Hepatocyte (in vitro differentiated cells): ENCODE measurements at regions not wholly inside any gene's neighbourhood (a gene's known extent, or its start where the extent isn't known, plus 50 kb on each side); places are given as distances from the start of the nearest gene placed in this dataset.

Source experiments
- EZH2 ChIP-seq: fragments of 200-600 bp; sonication (generic); IDR thresholded peaks from 2 replicates; pipeline ENCODE4 v1.6.1; 2016; ENCODE audit warnings: antibody characterized with exemption, mild to moderate bottlenecking, borderline replicate concordance
- TF ChIP-seq, protein P1 (sequence below): fragments of 200-600 bp; sonication (generic); IDR thresholded peaks from 2 replicates; pipeline ENCODE4 v1.5.1; 2016; ENCODE audit warnings: antibody characterized with exemption, mild to moderate bottlenecking; ENCODE audit not compliant: poor library complexity

DNA sequence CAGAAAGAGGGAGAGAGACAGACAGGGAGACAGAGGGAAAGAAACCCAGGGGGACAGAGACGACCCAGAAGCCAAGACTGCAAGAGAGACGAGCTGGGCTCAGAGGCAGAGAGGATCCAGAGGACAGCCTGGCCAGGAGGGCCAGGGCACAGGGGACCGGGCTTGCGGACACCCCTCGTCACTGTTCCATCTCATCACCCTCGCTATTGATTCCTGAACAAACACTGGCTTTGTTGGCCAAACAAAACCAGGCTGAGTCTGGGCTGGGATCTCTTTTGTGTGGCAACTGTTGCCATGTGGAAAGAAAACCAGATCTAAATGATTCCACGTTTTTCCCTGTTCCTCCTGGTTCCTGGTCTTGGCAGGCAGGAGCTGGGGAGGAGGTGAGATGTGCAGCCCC is 339.4 kb downstream of the MN1 start:
- TF ChIP-seq, protein P1, sequence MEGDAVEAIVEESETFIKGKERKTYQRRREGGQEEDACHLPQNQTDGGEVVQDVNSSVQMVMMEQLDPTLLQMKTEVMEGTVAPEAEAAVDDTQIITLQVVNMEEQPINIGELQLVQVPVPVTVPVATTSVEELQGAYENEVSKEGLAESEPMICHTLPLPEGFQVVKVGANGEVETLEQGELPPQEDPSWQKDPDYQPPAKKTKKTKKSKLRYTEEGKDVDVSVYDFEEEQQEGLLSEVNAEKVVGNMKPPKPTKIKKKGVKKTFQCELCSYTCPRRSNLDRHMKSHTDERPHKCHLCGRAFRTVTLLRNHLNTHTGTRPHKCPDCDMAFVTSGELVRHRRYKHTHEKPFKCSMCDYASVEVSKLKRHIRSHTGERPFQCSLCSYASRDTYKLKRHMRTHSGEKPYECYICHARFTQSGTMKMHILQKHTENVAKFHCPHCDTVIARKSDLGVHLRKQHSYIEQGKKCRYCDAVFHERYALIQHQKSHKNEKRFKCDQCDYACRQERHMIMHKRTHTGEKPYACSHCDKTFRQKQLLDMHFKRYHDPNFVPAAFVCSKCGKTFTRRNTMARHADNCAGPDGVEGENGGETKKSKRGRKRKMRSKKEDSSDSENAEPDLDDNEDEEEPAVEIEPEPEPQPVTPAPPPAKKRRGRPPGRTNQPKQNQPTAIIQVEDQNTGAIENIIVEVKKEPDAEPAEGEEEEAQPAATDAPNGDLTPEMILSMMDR, result no peak
- no peak for TF ChIP-seq EZH2
